ENCODE measurements at regions not wholly inside any gene's neighbourhood (a gene's known extent, or its start where the extent isn't known, plus 50 kb on each side); places are given as distances from the start of the nearest gene placed in this dataset.

- 0 out of 2 replicates have a peak, but pooled peaks have one; percentile 17 for TF ChIP-seq THRB (CRISPR knock-in tag; conservative IDR thresholded peaks at IDR 0.05)
- no peak for TF ChIP-seq IRF9 (tag; IDR thresholded peaks at IDR 0.05)
- TF ChIP-seq CBX5 (IDR thresholded peaks at IDR 0.05; ENCODE audit: borderline replicate concordance, low read depth) = no peak
- no peak for TF ChIP-seq TEAD4 (IDR thresholded peaks at IDR 0.05; ENCODE audit: low read length)
- TF ChIP-seq TEAD4 (CRISPR knock-in tag; IDR thresholded peaks at IDR 0.05; ENCODE audit: borderline replicate concordance) = no peak
- no peak for TF ChIP-seq ESRRB (CRISPR knock-in tag; IDR thresholded peaks at IDR 0.05; ENCODE audit: borderline replicate concordance)
- no peak for TF ChIP-seq EP400 (IDR thresholded peaks at IDR 0.05)
- no peak for TF ChIP-seq TCF15 (CRISPR knock-in tag; IDR thresholded peaks at IDR 0.05)
- no peak for TF ChIP-seq PCBP1 (IDR thresholded peaks at IDR 0.05; ENCODE audit: low read depth, low read length, poor library complexity, severe bottlenecking)
- TF ChIP-seq CBX3 (IDR thresholded peaks at IDR 0.05; ENCODE audit: borderline replicate concordance in 1 of 2, low read length in 2 of 2) = no peak
- TF ChIP-seq ZBED1 (IDR thresholded peaks at IDR 0.05) = no peak
- TF ChIP-seq NFIC (IDR thresholded peaks at IDR 0.05) = no peak
- no peak for TF ChIP-seq DDX20 (tag; IDR thresholded peaks at IDR 0.05; ENCODE audit: low read depth)
- TF ChIP-seq ZNF134 (CRISPR knock-in tag; conservative IDR thresholded peaks at IDR 0.05) = no peak
- TF ChIP-seq CLOCK (CRISPR knock-in tag; IDR thresholded peaks at IDR 0.05; ENCODE audit: borderline replicate concordance) = no peak
- TF ChIP-seq ID3 (CRISPR knock-in tag; IDR thresholded peaks at IDR 0.05) = no peak
- TF ChIP-seq ID3 (tag; IDR thresholded peaks at IDR 0.05) = no peak
- TF ChIP-seq ZNF324 (CRISPR knock-in tag; IDR thresholded peaks at IDR 0.05) = no peak
- TF ChIP-seq ZNF695 (CRISPR knock-in tag; IDR thresholded peaks at IDR 0.05) = no peak
- TF ChIP-seq HMGN3 (IDR thresholded peaks at IDR 0.05; ENCODE audit: borderline replicate concordance, extremely low read depth, insufficient read length, low read depth, low read length) = peak; percentile 17
- no peak for TF ChIP-seq NRF1 (conservative IDR thresholded peaks at IDR 0.05 in 1 of 2, IDR thresholded peaks at IDR 0.05 in 1 of 2)
- TF ChIP-seq RCOR1 (IDR thresholded peaks at IDR 0.05; ENCODE audit: borderline replicate concordance in 1 of 2, low read depth in 2 of 2, low read length in 2 of 2) = peak in 1 of 2 experiments; percentile 70; a peak in 2 of 4 replicates
Observed at GRCh38 chr6:43913375-43914271, 143.6 kb downstream of the VEGFA start (continued).

Measured in K562 (cell line).